H9 (cell line): ENCODE measurements at regions not wholly inside any gene's neighbourhood (a gene's known extent, or its start where the extent isn't known, plus 50 kb on each side); places are given as distances from the start of the nearest gene placed in this dataset.

ENCODE experiments used
- DNase-seq: peaks from one replicate; pipeline ENCODE4 v3.0.0-alpha.2; 2017
- H2AFZ ChIP-seq: one replicate; pipeline ENCODE4 v1.6.1; 2013; ENCODE audit warnings: mild to moderate bottlenecking, low read length, control low read depth, moderate library complexity
- H2AK5ac ChIP-seq: 2 replicates; pipeline ENCODE4 v1.6.1; 2013; ENCODE audit warnings: low read length, control low read depth, mixed read lengths; ENCODE audit not compliant: insufficient read length
- H2BK120ac ChIP-seq: one replicate; pipeline ENCODE4 v1.6.1; 2013; ENCODE audit warnings: low read depth, mild to moderate bottlenecking, low read length, control low read depth, inconsistent platforms; ENCODE audit not compliant: poor library complexity, severe bottlenecking
- H2BK12ac ChIP-seq: 2 replicates; pipeline ENCODE4 v1.6.1; 2013; ENCODE audit warnings: low read length, control low read depth, mixed read lengths, low read depth; ENCODE audit not compliant: insufficient read length
- H2BK15ac ChIP-seq: 2 replicates; pipeline ENCODE4 v1.6.1; 2013; ENCODE audit warnings: low read depth, low read length, control low read depth
- H2BK20ac ChIP-seq: one replicate; pipeline ENCODE4 v1.6.1; 2013; ENCODE audit warnings: low read depth, mild to moderate bottlenecking, low read length, control low read depth, inconsistent platforms; ENCODE audit not compliant: poor library complexity, severe bottlenecking
- H2BK5ac ChIP-seq: 2 replicates; pipeline ENCODE4 v1.6.1; 2013; ENCODE audit warnings: low read length, control low read depth, mixed read lengths; ENCODE audit not compliant: insufficient read length
- H3K14ac ChIP-seq: 2 replicates; pipeline ENCODE4 v1.6.1; 2013; ENCODE audit warnings: low read length, control low read depth; ENCODE audit not compliant: insufficient read depth
- H3K18ac ChIP-seq: 2 replicates; pipeline ENCODE4 v1.6.1; 2013; ENCODE audit warnings: low read depth, mild to moderate bottlenecking, mixed read lengths, low read length, control low read depth; ENCODE audit not compliant: insufficient read length
- H3K23ac ChIP-seq: 2 replicates; pipeline ENCODE4 v1.6.1; 2013; ENCODE audit warnings: low read length, control low read depth, mixed read lengths, low read depth; ENCODE audit not compliant: insufficient read length
- H3K23me2 ChIP-seq: 2 replicates; pipeline ENCODE4 v1.6.1; 2013; ENCODE audit warnings: low read depth, mild to moderate bottlenecking, mixed read lengths, low read length, control low read depth; ENCODE audit not compliant: insufficient read length, poor library complexity, severe bottlenecking
- H3K27ac ChIP-seq: 2 replicates; pipeline ENCODE4 v1.5.1; 2013; ENCODE audit warnings: low read length, control low read depth, mixed read lengths, low read depth; ENCODE audit not compliant: insufficient read length
- H3K27me3 ChIP-seq: 2 replicates; pipeline ENCODE4 v1.6.1; 2013; ENCODE audit warnings: low read length, control low read depth, inconsistent platforms; ENCODE audit not compliant: insufficient read depth
- H3K4ac ChIP-seq: 2 replicates; pipeline ENCODE4 v1.6.1; 2013; ENCODE audit warnings: low read depth, mild to moderate bottlenecking, control low read depth, inconsistent platforms, low read length, moderate library complexity
- H3K4me1 ChIP-seq: 2 replicates; pipeline ENCODE4 v1.6.1; 2013; ENCODE audit warnings: low read length, control low read depth, inconsistent platforms; ENCODE audit not compliant: insufficient read depth
- H3K4me2 ChIP-seq: 2 replicates; pipeline ENCODE4 v1.6.1; 2013; ENCODE audit warnings: low read length, control low read depth, mixed read lengths; ENCODE audit not compliant: insufficient read length, insufficient read depth
- H3K56ac ChIP-seq: 2 replicates; pipeline ENCODE4 v1.6.1; 2013; ENCODE audit warnings: low read depth, mild to moderate bottlenecking, mixed read lengths, low read length, control low read depth; ENCODE audit not compliant: insufficient read length
- H3K79me1 ChIP-seq: 2 replicates; pipeline ENCODE4 v1.6.1; 2013; ENCODE audit warnings: low read depth, mild to moderate bottlenecking, moderate library complexity, low read length, control low read depth, inconsistent platforms; ENCODE audit not compliant: insufficient read depth, poor library complexity, severe bottlenecking
- H3K79me2 ChIP-seq: 2 replicates; pipeline ENCODE4 v1.6.1; 2013; ENCODE audit warnings: low read length, control low read depth, inconsistent platforms; ENCODE audit not compliant: insufficient read depth
- H3K9ac ChIP-seq: 2 replicates; pipeline ENCODE4 v1.6.1; 2013; ENCODE audit warnings: low read length, control low read depth, mixed read lengths; ENCODE audit not compliant: insufficient read length; ENCODE audit errors: extremely low read depth
- H3K9me3 ChIP-seq: one replicate; pipeline ENCODE4 v1.6.1; 2013; ENCODE audit warnings: low read depth, low read length, inconsistent platforms; ENCODE audit not compliant: control insufficient read depth
- H3T11ph ChIP-seq: one replicate; pipeline ENCODE4 v1.6.1; 2013; ENCODE audit warnings: mild to moderate bottlenecking, low read length, control low read depth, inconsistent platforms
- H4K20me1 ChIP-seq: one replicate; pipeline ENCODE4 v1.6.1; 2013; ENCODE audit not compliant: control insufficient read depth, insufficient read length, insufficient read depth
- H4K5ac ChIP-seq: 2 replicates; pipeline ENCODE4 v1.6.1; 2013; ENCODE audit warnings: low read depth, mild to moderate bottlenecking, mixed read lengths, low read length, control low read depth; ENCODE audit not compliant: insufficient read length
- H4K8ac ChIP-seq: replicated peaks from 2 replicates; pipeline ENCODE4 v1.6.1; 2013; ENCODE audit warnings: low read length, control low read depth, mixed read lengths, low read depth; ENCODE audit not compliant: insufficient read length
- H4K91ac ChIP-seq: 2 replicates; pipeline ENCODE4 v1.6.1; 2013; ENCODE audit warnings: low read depth, mild to moderate bottlenecking, moderate library complexity, mixed read lengths, low read length, control low read depth; ENCODE audit not compliant: insufficient read length
- H3K27ac Mint-ChIP-seq, 3 experiments: 2 replicates in 2 of 3; 3 replicates in 1 of 3; pipeline ENCODE4 v1.8.0; 2020 to 2021; ENCODE audit warnings: mixed read lengths in 3 of 3, mild to moderate bottlenecking in 1 of 3, moderate library complexity in 1 of 3
- H3K27me3 Mint-ChIP-seq: 2 replicates; pipeline ENCODE4 v1.8.0; 2021; ENCODE audit warnings: low read depth, mild to moderate bottlenecking, moderate library complexity, mixed read lengths
- H3K36me3 Mint-ChIP-seq, 3 experiments: 2 replicates in 2 of 3; 3 replicates in 1 of 3; pipeline ENCODE4 v1.8.0; 2020 to 2021; ENCODE audit warnings: low read depth in 3 of 3, mixed read lengths in 3 of 3; ENCODE audit not compliant: insufficient read depth in 1 of 3
- H3K4me1 Mint-ChIP-seq, 2 experiments: 2 replicates each; pipeline ENCODE4 v1.8.0; 2020; ENCODE audit warnings: mixed read lengths in 2 of 2
- H3K4me3 Mint-ChIP-seq, 2 experiments: 2 replicates in 1 of 2; 3 replicates in 1 of 2; pipeline ENCODE4 v1.8.0; 2020 to 2021; ENCODE audit warnings: mild to moderate bottlenecking in 2 of 2, mixed read lengths in 2 of 2, moderate library complexity in 1 of 2
- H3K9me3 Mint-ChIP-seq, 2 experiments: 2 replicates in 1 of 2; 3 replicates in 1 of 2; pipeline ENCODE4 v1.8.0; 2020; ENCODE audit warnings: mild to moderate bottlenecking in 2 of 2, mixed read lengths in 2 of 2, moderate library complexity in 1 of 2
- WGBS: extraction: QIAGEN DNeasy Blood & Tissue Kit; methylation state at CpG from one replicate; pipeline ENCODE4 v1.1.7; 2013; ENCODE audit warnings: missing lambda C conversion rate, low lambda C conversion rate, mixed read lengths; ENCODE audit not compliant: insufficient read length; ENCODE audit errors: extremely low coverage; 5-methylcytosine and 5-hydroxymethylcytosine counted together
- TF ChIP-seq, protein P1 (sequence below): fragments of 200-600 bp; sonication (generic); conservative IDR thresholded peaks from 3 replicates; pipeline ENCODE4 v1.8.0; 2021; ENCODE audit warnings: antibody characterized with exemption, mild to moderate bottlenecking

- Histone ChIP-seq H2AK5ac (no peak overlapping the region), H2BK15ac (no peak overlapping the region), H4K8ac (no peak overlapping the region), H3K4ac (no peak overlapping the region), H2BK5ac (no peak overlapping the region), H3K79me1 (no peaks in the 10 kb centered on the region), H3K27me3 (no peaks in the 10 kb centered on the region), H3K9me3 (no peaks in the 10 kb centered on the region), H3K23me2 (no peaks in the 10 kb centered on the region), H3K14ac (no peak overlapping the region), H4K91ac (no peak overlapping the region), H3K9ac (no peak overlapping the region), H2BK12ac (no peak overlapping the region), H3K18ac (no peak overlapping the region), H3K23ac (no peak overlapping the region), H2BK120ac (no peak overlapping the region), H3K4me1 (no peaks in the 10 kb centered on the region), H4K5ac (no peak overlapping the region), H3K79me2 (no peaks in the 10 kb centered on the region), H2BK20ac (no peak overlapping the region), H3K4me2 (no peak overlapping the region), H2AFZ (no peak overlapping the region), H3K27ac (no peak overlapping the region), H3K56ac (no peak overlapping the region), H4K20me1 (no peaks in the 10 kb centered on the region), H3T11ph (no peak overlapping the region)
- H3K4me3 Mint-ChIP-seq, result no peak overlapping the region
- H3K27ac Mint-ChIP-seq, result no peak overlapping the region
- no CpG with 5 or more reads among the region's 2 CpGs for WGBS
- DNase-seq, result no peak
- TF ChIP-seq, protein P1, sequence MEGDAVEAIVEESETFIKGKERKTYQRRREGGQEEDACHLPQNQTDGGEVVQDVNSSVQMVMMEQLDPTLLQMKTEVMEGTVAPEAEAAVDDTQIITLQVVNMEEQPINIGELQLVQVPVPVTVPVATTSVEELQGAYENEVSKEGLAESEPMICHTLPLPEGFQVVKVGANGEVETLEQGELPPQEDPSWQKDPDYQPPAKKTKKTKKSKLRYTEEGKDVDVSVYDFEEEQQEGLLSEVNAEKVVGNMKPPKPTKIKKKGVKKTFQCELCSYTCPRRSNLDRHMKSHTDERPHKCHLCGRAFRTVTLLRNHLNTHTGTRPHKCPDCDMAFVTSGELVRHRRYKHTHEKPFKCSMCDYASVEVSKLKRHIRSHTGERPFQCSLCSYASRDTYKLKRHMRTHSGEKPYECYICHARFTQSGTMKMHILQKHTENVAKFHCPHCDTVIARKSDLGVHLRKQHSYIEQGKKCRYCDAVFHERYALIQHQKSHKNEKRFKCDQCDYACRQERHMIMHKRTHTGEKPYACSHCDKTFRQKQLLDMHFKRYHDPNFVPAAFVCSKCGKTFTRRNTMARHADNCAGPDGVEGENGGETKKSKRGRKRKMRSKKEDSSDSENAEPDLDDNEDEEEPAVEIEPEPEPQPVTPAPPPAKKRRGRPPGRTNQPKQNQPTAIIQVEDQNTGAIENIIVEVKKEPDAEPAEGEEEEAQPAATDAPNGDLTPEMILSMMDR, result no peak
- H3K27me3 Mint-ChIP-seq, result no peaks in the 10 kb centered on the region
- H3K36me3 Mint-ChIP-seq, result no peaks in the 10 kb centered on the region
- H3K9me3 Mint-ChIP-seq, result no peaks in the 10 kb centered on the region
- peaks cover 0 to 6% of the 10 kb centered on the region in 2 experiments; a peak in 1 of 4 replicates for H3K4me1 Mint-ChIP-seq
Observed at GRCh38 chr4:119873794-119874325, 192.8 kb downstream of the MAD2L1 start.
